ENCODE measurements at regions not wholly inside any gene's neighbourhood (a gene's known extent, or its start where the extent isn't known, plus 50 kb on each side); places are given as distances from the start of the nearest gene placed in this dataset.

DNA sequence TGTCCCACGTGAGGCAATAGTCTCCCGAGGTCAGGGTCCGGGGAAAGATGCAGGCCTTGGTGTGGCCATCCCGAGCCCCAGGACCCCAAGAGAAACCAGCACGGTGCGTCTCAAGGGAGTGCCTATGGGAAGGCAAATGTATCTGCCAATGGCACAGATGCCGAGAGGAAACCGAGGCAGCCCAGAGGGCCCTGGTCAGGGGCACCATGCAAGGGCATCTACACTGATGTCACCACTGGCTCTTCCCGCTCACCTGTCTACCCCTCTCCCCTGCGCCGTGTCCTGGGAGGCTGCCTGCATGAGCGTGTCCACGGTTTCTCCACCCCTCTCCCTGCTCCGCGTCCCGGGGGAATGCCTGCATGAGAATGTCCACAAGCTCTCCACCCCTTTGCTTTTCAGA lies 1318.8 kb downstream of the TBC1D22A start:
- ChIA-PET CTCF (no interaction called here), POLR2A (ENCODE audit: unreplicated experiment) (no interaction called here)
- DNase-seq: no peak
- Histone ChIP-seq H3K27me3 (ENCODE audit: control insufficient read depth, insufficient read depth, low read length) (no peaks in the 10 kb centered on the region), H2AFZ (replicated peaks; ENCODE audit: low read length, poor library complexity) (no peak overlapping the region), H4K91ac (ENCODE audit: insufficient read depth, low read depth, low read length) (no peak overlapping the region), H2BK120ac (ENCODE audit: low read depth, low read length) (no peak overlapping the region), H3K56ac (ENCODE audit: extremely low read depth, insufficient read depth, low read length) (no peak overlapping the region), H3K14ac (replicated peaks; ENCODE audit: low read depth, low read length) (no peak overlapping the region), H3K27ac (ENCODE audit: insufficient read depth, low read length) (no peak overlapping the region), H4K20me1 (ENCODE audit: insufficient read depth, low read length) (no peaks in the 10 kb centered on the region), H3K18ac (ENCODE audit: low read depth, low read length) (no peak overlapping the region), H2AK9ac (replicated peaks; ENCODE audit: low read depth, low read length, poor library complexity) (no peak overlapping the region), H4K5ac (ENCODE audit: low read depth, low read length) (no peak overlapping the region), H2AK5ac (ENCODE audit: low read depth, low read length) (no peak overlapping the region), H2BK15ac (ENCODE audit: low read depth, low read length) (no peak overlapping the region), H2BK5ac (ENCODE audit: low read depth, low read length, poor library complexity, severe bottlenecking) (no peak overlapping the region), H2BK20ac (ENCODE audit: low read depth, low read length) (no peak overlapping the region), H3K9ac (ENCODE audit: low read depth, low read length) (no peak overlapping the region), H3K23ac (ENCODE audit: low read depth, low read length) (no peak overlapping the region), H3K79me1 (ENCODE audit: low read depth in 1 of 2, low read length in 2 of 2) (no peaks in the 10 kb centered on the region), H3K9me3 (ENCODE audit: control insufficient read depth, insufficient read depth, low read length) (peaks cover 64% of the 10 kb centered on the region), H3K9me1 (ENCODE audit: insufficient read depth, low read length) (no peaks in the 10 kb centered on the region), H3K4me2 (ENCODE audit: low read depth, low read length) (no peak overlapping the region), H3K4me3 (ENCODE audit: insufficient read depth, low read depth, low read length) (no peak overlapping the region), H3K36me3 (ENCODE audit: control insufficient read depth, insufficient read depth, low read length) (no peaks in the 10 kb centered on the region), H4K8ac (ENCODE audit: low read depth in 2 of 2, low read length in 2 of 2) (no peak overlapping the region), H3K4me1 (ENCODE audit: control insufficient read depth, insufficient read depth, low read length) (no peaks in the 10 kb centered on the region), H3K4ac (ENCODE audit: low read depth, low read length) (no peak overlapping the region)
- dilution Hi-C loops (cut with HindIII; ENCODE audit: low sequenced_read_pairs, unreplicated experiment): no loop called here
- intact Hi-C loops (cut with micrococcal nuclease): no loop called here
- no peak for ATAC-seq (ENCODE audit: low read depth)
- TF ChIP-seq RCOR1 (IDR thresholded peaks at IDR 0.05; ENCODE audit: insufficient replicate concordance, low read length): no peak
- TF ChIP-seq FOS (IDR thresholded peaks at IDR 0.05; ENCODE audit: low read depth, low read length): no peak
- no peak for TF ChIP-seq SMC3 (IDR thresholded peaks at IDR 0.05; ENCODE audit: low read depth, low read length)
- TF ChIP-seq POLR2A (IDR thresholded peaks at IDR 0.05; ENCODE audit: low read depth, low read length): no peak
- TF ChIP-seq, protein P1, sequence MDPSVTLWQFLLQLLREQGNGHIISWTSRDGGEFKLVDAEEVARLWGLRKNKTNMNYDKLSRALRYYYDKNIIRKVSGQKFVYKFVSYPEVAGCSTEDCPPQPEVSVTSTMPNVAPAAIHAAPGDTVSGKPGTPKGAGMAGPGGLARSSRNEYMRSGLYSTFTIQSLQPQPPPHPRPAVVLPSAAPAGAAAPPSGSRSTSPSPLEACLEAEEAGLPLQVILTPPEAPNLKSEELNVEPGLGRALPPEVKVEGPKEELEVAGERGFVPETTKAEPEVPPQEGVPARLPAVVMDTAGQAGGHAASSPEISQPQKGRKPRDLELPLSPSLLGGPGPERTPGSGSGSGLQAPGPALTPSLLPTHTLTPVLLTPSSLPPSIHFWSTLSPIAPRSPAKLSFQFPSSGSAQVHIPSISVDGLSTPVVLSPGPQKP (IDR thresholded peaks at IDR 0.05; ENCODE audit: borderline replicate concordance, low read depth, low read length): no peak
- no peak for TF ChIP-seq MAZ (IDR thresholded peaks at IDR 0.05; ENCODE audit: borderline replicate concordance, low read depth, low read length)
- no peak for TF ChIP-seq USF2 (IDR thresholded peaks at IDR 0.05; ENCODE audit: low read depth, low read length)
- in situ Hi-C loops (cut with MboI; ENCODE audit: low sequenced_read_pairs): no loop called here
- no TSS peak for BruUV-seq (replicated peaks)
- WGBS, 2 experiments (ENCODE audit: extremely low coverage in 2 of 2, insufficient read length in 1 of 2): 64% methylated on average over 6 of the region's 16 CpGs; no CpG with 5 or more reads in 1 of the 2 experiments

Data from IMR-90 (cell line).